Heart left ventricle (tissue), 13 donors: ENCODE measurements at regions not wholly inside any gene's neighbourhood (a gene's known extent, or its start where the extent isn't known, plus 50 kb on each side); places are given as distances from the start of the nearest gene placed in this dataset.
"Not testable (repeated sequence)": the region's sequence is repeated elsewhere in the genome, so short reads cannot be mapped to it uniquely, and the experiment has no call there.

Experiments used
- POLR2A ChIP-seq, 2 donors: fragments of 450-650 bp; IDR thresholded peaks; one replicate each; pipeline ENCODE4 v1.6.1; 2017; ENCODE audit warnings: antibody characterized with exemption in 2 of 2, mild to moderate bottlenecking in 2 of 2, moderate library complexity in 2 of 2
- TF ChIP-seq, protein P1 (sequence below), 12 donors: fragments of 200-600 bp; sonication (generic) in 4 of 12; IDR thresholded peaks; one replicate each; pipeline versions ENCODE4 v1.5.0 to v1.8.0; 2018 to 2022; ENCODE audit warnings: antibody characterized with exemption in 12 of 12, mild to moderate bottlenecking in 5 of 12
- donor health status: ischemic (EF 13 %, LVEDD 7.1; RV severe dilation, severe dysfunction).
- donor health status: DM: no; HTN: yes; CAD: no.
- donor health status: DM: no; HTN: no; CAD: no.
- donor health status: ischemic (EF 25% LVEDD 6.9; RV normal size, moderate dysfunction).
- donor health status: ischemic (EF 25% LVEDD 5.7; RV mildly dilated, moderate dysfunction).
- donor health status: ischemic (EF 35%, LVEDD 5.7; RV mildly dilated, moderate dysfunction).
- donor health status: nonischemic (EF 11% LVEDD 7.7; RV severe dilation, severe dysfunction).
- donor health status: DM: yes; HTN: yes; CAD: no.
- donor health status: PGD.
- donor health status: ischemic (EF 29% LVEDD 5.4; RV normal size, mild dysfunction).
- donor health status: nonischemic (EF 23%, LVEDD 6.1; RV moderate dilation, normal function).

DNA sequence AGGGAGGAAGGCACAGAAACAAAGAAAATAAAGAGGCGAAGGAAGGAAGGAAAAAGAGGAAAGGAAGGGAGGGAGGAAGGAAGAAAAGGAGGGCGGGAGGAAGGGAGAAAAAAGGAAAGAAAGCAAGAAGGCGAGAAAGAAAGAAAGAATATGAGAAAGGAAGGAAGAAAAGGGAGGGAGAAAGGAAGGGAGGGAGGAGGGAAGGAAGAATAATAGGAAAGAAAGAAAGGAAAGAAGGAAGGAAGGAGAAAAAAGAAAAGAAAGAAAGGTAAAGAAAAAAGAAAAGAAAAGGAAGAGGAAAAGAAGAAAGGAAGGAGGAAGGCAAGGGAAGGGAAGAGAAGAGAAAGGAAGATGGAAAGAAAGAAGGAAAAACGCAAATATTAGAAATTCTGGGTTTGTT lies 145.2 kb upstream of the TP53TG3C start:
- TF ChIP-seq, protein P1, sequence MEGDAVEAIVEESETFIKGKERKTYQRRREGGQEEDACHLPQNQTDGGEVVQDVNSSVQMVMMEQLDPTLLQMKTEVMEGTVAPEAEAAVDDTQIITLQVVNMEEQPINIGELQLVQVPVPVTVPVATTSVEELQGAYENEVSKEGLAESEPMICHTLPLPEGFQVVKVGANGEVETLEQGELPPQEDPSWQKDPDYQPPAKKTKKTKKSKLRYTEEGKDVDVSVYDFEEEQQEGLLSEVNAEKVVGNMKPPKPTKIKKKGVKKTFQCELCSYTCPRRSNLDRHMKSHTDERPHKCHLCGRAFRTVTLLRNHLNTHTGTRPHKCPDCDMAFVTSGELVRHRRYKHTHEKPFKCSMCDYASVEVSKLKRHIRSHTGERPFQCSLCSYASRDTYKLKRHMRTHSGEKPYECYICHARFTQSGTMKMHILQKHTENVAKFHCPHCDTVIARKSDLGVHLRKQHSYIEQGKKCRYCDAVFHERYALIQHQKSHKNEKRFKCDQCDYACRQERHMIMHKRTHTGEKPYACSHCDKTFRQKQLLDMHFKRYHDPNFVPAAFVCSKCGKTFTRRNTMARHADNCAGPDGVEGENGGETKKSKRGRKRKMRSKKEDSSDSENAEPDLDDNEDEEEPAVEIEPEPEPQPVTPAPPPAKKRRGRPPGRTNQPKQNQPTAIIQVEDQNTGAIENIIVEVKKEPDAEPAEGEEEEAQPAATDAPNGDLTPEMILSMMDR (IDR thresholded peaks at IDR 0.05) = not testable (repeated sequence)
- not testable (repeated sequence) for TF ChIP-seq POLR2A (IDR thresholded peaks at IDR 0.05)
